HT-29 (cell line): ENCODE measurements at regions not wholly inside any gene's neighbourhood (a gene's known extent, or its start where the extent isn't known, plus 50 kb on each side); places are given as distances from the start of the nearest gene placed in this dataset. TPM values are rescaled to one million over a fixed set of nuclear protein-coding genes. Genes with fewer than 3 reads are reported as not detected.

Experiments used
- DNase-seq: peaks from one replicate; pipeline ENCODE4 v3.0.0-alpha.2; 2015; ENCODE audit warnings: low spot score
- small RNA-seq: library from RNA; depleted of rRNA; stranded (forward); fragments of <200 nt; gene quantifications from one replicate; pipeline ENCODE3, GENCODE V24; 2014

GRCh38 chr5:120400356-120400755, 63.7 kb upstream of the PRR16 start:
- DNase-seq = no peak

- DNase-seq = no peak
These were observed 61.5 kb upstream of the PRR16 start for GRCh38 chr5:120402606-120403005.

GRCh38 chr5:120405286-120405864, 58.7 kb upstream of the PRR16 start:
- no peak for DNase-seq

DNA sequence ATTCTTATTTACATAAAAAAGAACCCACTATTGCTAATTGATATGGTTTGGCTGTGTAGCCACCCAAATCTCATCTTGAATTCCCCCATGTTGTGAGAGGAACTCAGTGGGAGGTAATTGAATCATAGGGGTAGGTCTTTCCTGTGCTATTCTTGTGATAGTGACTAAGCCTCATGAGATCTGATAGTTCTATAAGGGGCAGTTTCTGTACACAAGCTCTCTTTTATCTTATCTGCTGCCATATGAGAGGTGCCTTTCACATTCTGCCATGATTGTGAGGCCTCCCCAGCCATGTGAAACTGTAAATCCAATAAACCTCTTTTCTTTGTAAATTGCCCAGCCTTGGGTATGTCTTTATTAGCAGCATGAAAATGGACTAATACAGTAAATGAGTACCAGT, 58.2 kb upstream of the PRR16 start:
- DNase-seq = no peak

DNA sequence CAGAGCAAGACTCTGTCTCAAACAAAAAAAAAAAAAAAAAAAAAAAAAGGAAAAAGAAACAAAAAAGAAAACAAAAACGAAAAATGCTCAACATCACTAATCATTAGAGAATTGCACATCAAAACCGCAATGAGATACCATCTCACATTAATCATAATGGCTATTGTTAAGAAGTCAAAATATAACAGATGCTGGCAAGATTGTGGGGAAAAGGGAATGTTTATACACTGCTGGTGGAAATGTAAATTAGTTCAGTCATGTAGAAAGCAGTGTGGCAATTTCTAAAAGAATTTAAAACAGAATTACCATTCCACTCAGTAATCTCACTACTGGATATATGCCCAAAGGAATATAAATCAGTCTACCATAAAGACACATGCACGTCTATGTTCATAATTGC, 50.4 kb upstream of the PRR16 start:
- no peak for DNase-seq

Small RNA genes in the stretch of these regions (small RNA-seq; reads per million reads assigned to genes)
- gene RNU6-718P = not detected
